Loucy (cell line): ENCODE measurements at regions not wholly inside any gene's neighbourhood (a gene's known extent, or its start where the extent isn't known, plus 50 kb on each side); places are given as distances from the start of the nearest gene placed in this dataset.

Experiments
- CTCF ChIP-seq: fragments of 200-600 bp; sonication (generic); conservative IDR thresholded peaks from 2 replicates; pipeline ENCODE4 v1.5.1; 2014; ENCODE audit warnings: mild to moderate bottlenecking, antibody characterized with exemption, low read length
- EZH2phosphoT487 ChIP-seq: fragments of 200-600 bp; IDR thresholded peaks from 2 replicates; pipeline ENCODE4 v1.6.1; 2018; ENCODE audit warnings: antibody characterized with exemption, mild to moderate bottlenecking, moderate library complexity, borderline replicate concordance

GRCh38 chr7:80370587-80370986, 141.3 kb downstream of the GNAT3 start:
- TF ChIP-seq CTCF (no peak), EZH2phosphoT487 (no peak)
